GM19372 (cell line): ENCODE measurements at regions not wholly inside any gene's neighbourhood (a gene's known extent, or its start where the extent isn't known, plus 50 kb on each side); places are given as distances from the start of the nearest gene placed in this dataset.
"Not testable (repeated sequence)": the region's sequence is repeated elsewhere in the genome, so short reads cannot be mapped to it uniquely, and the experiment has no call there.

ENCODE experiments used
- ATAC-seq: cut with Tn5 transposase; IDR thresholded peaks from one replicate; pipeline ENCODE4 v1.9.1; 2021; ENCODE audit warnings: mild to moderate bottlenecking, low read depth, moderate library complexity; ENCODE audit not compliant: unreplicated experiment

GRCh38 chr16:18157854-18158253 lies 178.7 kb downstream of the NPIPA8 start:
- ATAC-seq: not testable (repeated sequence)

GRCh38 chr16:18152832-18153231 lies 183.7 kb downstream of the NPIPA8 start:
- ATAC-seq: not testable (repeated sequence)

- not testable (repeated sequence) for ATAC-seq
Measured at GRCh38 chr16:18148132-18148531, 188.4 kb downstream of the NPIPA8 start.

GRCh38 chr16:18146601-18147142 lies 189.9 kb downstream of the NPIPA8 start:
- ATAC-seq: not testable (repeated sequence)

GRCh38 chr16:18142066-18142465 lies 194.5 kb downstream of the NPIPA8 start:
- not testable (repeated sequence) for ATAC-seq

GRCh38 chr16:18136288-18136687 lies 200.2 kb downstream of the NPIPA8 start:
- not testable (repeated sequence) for ATAC-seq

- ATAC-seq: not testable (repeated sequence)
Measured at GRCh38 chr16:18135024-18135423, 201.5 kb downstream of the NPIPA8 start.

- ATAC-seq: not testable (repeated sequence)
Measured at GRCh38 chr16:18131587-18131986, 204.9 kb downstream of the NPIPA8 start.

GRCh38 chr16:18130478-18131120 lies 205.9 kb downstream of the NPIPA8 start:
- not testable (repeated sequence) for ATAC-seq

GRCh38 chr16:18127033-18127432 lies 209.5 kb downstream of the NPIPA8 start:
- ATAC-seq: not testable (repeated sequence)

GRCh38 chr16:18119092-18119491 lies 217.4 kb downstream of the NPIPA8 start:
- not testable (repeated sequence) for ATAC-seq

- ATAC-seq: not testable (repeated sequence)
Measured at GRCh38 chr16:18118684-18119083, 217.9 kb downstream of the NPIPA8 start.

GRCh38 chr16:18118071-18118470 lies 218.5 kb downstream of the NPIPA8 start:
- ATAC-seq: not testable (repeated sequence)

- not testable (repeated sequence) for ATAC-seq
Measured at GRCh38 chr16:18104412-18104811, 232.1 kb downstream of the NPIPA8 start.

GRCh38 chr16:18101077-18101476 lies 235.5 kb downstream of the NPIPA8 start:
- not testable (repeated sequence) for ATAC-seq

- ATAC-seq: not testable (repeated sequence)
Measured at GRCh38 chr16:18092605-18093004, 243.9 kb downstream of the NPIPA8 start.

- not testable (repeated sequence) for ATAC-seq
Measured at GRCh38 chr16:18080658-18081363, 255.7 kb downstream of the NPIPA8 start.

GRCh38 chr16:18077910-18078309 lies 258.6 kb downstream of the NPIPA8 start:
- ATAC-seq: not testable (repeated sequence)

GRCh38 chr16:18072161-18072560 lies 264.4 kb downstream of the NPIPA8 start:
- ATAC-seq: no peak

GRCh38 chr16:18069683-18070082 lies 266.9 kb downstream of the NPIPA8 start:
- ATAC-seq: no peak

- ATAC-seq: no peak
Measured at GRCh38 chr16:18068477-18068876, 268.1 kb downstream of the NPIPA8 start.
